ENCODE measurements at regions not wholly inside any gene's neighbourhood (a gene's known extent, or its start where the extent isn't known, plus 50 kb on each side); places are given as distances from the start of the nearest gene placed in this dataset.
"Not testable (repeated sequence)": the region's sequence is repeated elsewhere in the genome, so short reads cannot be mapped to it uniquely, and the experiment has no call there.

- no peaks in the 10 kb centered on the region for H3K27me3 ChIP-seq (ENCODE audit: insufficient read depth, low read length)
- Mint-ChIP-seq H3K27ac (ENCODE audit: unreplicated experiment) (no peak overlapping the region), H3K27me3 (ENCODE audit: low read depth, unreplicated experiment) (no peaks in the 10 kb centered on the region), H3K9me3 (ENCODE audit: unreplicated experiment) (no peaks in the 10 kb centered on the region), H3K4me1 (ENCODE audit: low read depth, unreplicated experiment) (no peaks in the 10 kb centered on the region), H3K36me3 (ENCODE audit: low read depth, unreplicated experiment) (no peaks in the 10 kb centered on the region), H3K4me3 (ENCODE audit: unreplicated experiment) (no peak overlapping the region)
- H3K4me2 ChIP-seq (ENCODE audit: low read length): no peak overlapping the region
- no peaks in the 10 kb centered on the region for H3K4me1 ChIP-seq (ENCODE audit: insufficient read depth, low read length)
- no peak overlapping the region for H3K27ac ChIP-seq (ENCODE audit: low read depth, low read length)
- H3K4me3 ChIP-seq (ENCODE audit: insufficient read depth, low read depth, low read length): no peak overlapping the region
- H4K20me1 ChIP-seq (ENCODE audit: insufficient read depth, low read length): no peaks in the 10 kb centered on the region
- no peaks in the 10 kb centered on the region for H3K9me3 ChIP-seq (ENCODE audit: insufficient read depth, low read depth, low read length)
- H3K36me3 ChIP-seq (ENCODE audit: insufficient read depth, low read length): no peaks in the 10 kb centered on the region
- FAIRE-seq (no peak), DNase-seq (ENCODE audit: low read depth) (no peak)
- H2AFZ ChIP-seq (ENCODE audit: low read depth, low read length): no peak overlapping the region
- no peaks in the 10 kb centered on the region for H3K79me2 ChIP-seq (ENCODE audit: insufficient read depth, low read length)
- TF ChIP-seq CTCF (IDR thresholded peaks at IDR 0.05; ENCODE audit: insufficient read depth, low read depth, low read length) (no peak), EZH2 (IDR thresholded peaks at IDR 0.05; ENCODE audit: insufficient read depth, low read length) (no peak)
- H3K9ac ChIP-seq (ENCODE audit: low read length): no peak overlapping the region
Observed at GRCh38 chrX:77065896-77066295, 381.3 kb upstream of the FGF16 start.

GRCh38 chrX:77070202-77070918, 376.8 kb upstream of the FGF16 start:
- no peaks in the 10 kb centered on the region for H3K36me3 Mint-ChIP-seq (ENCODE audit: low read depth, unreplicated experiment)
- H3K27ac Mint-ChIP-seq (ENCODE audit: unreplicated experiment): no peak overlapping the region
- Histone ChIP-seq H3K9me3 (ENCODE audit: insufficient read depth, low read depth, low read length) (no peaks in the 10 kb centered on the region), H3K79me2 (ENCODE audit: insufficient read depth, low read length) (no peaks in the 10 kb centered on the region), H3K4me3 (ENCODE audit: insufficient read depth, low read depth, low read length) (no peak overlapping the region), H3K9ac (ENCODE audit: low read length) (no peak overlapping the region), H3K36me3 (ENCODE audit: insufficient read depth, low read length) (no peaks in the 10 kb centered on the region), H4K20me1 (ENCODE audit: insufficient read depth, low read length) (no peaks in the 10 kb centered on the region), H3K4me2 (ENCODE audit: low read length) (no peak overlapping the region), H2AFZ (ENCODE audit: low read depth, low read length) (no peak overlapping the region), H3K27me3 (ENCODE audit: insufficient read depth, low read length) (no peaks in the 10 kb centered on the region), H3K4me1 (ENCODE audit: insufficient read depth, low read length) (no peaks in the 10 kb centered on the region), H3K27ac (ENCODE audit: low read depth, low read length) (no peak overlapping the region)
- no peaks in the 10 kb centered on the region for H3K4me1 Mint-ChIP-seq (ENCODE audit: low read depth, unreplicated experiment)
- H3K27me3 Mint-ChIP-seq (ENCODE audit: low read depth, unreplicated experiment): no peaks in the 10 kb centered on the region
- no peak overlapping the region for H3K4me3 Mint-ChIP-seq (ENCODE audit: unreplicated experiment)
- no peak for TF ChIP-seq CTCF (IDR thresholded peaks at IDR 0.05; ENCODE audit: insufficient read depth, low read depth, low read length)
- no peak for TF ChIP-seq EZH2 (IDR thresholded peaks at IDR 0.05; ENCODE audit: insufficient read depth, low read length)
- no peak for DNase-seq (ENCODE audit: low read depth)
- H3K9me3 Mint-ChIP-seq (ENCODE audit: unreplicated experiment): no peaks in the 10 kb centered on the region
- FAIRE-seq: no peak

DNA sequence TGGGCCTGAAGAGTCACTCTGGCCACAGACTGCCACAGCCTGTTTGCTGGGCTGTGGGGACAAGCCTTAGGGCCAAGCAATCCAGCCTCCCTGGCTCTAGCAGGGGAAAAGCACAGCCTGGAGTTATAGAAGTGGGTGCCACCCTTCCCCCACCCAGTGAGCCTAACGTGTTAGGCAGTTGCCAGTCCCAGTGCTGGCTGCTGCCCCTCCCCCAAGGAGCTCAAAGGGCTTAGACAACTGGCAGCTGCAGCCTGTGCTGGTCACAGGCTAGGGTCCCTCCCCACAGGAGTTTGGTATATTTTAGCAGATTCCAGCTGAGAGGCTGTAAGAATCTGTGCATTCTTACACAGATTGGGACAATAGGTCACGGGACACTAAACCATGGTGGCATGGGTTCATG, 370.3 kb upstream of the FGF16 start:
- H4K20me1 ChIP-seq (ENCODE audit: insufficient read depth, low read length): no peaks in the 10 kb centered on the region
- Mint-ChIP-seq H3K36me3 (ENCODE audit: low read depth, unreplicated experiment) (no peaks in the 10 kb centered on the region), H3K4me3 (ENCODE audit: unreplicated experiment) (no peak overlapping the region), H3K4me1 (ENCODE audit: low read depth, unreplicated experiment) (no peaks in the 10 kb centered on the region), H3K9me3 (ENCODE audit: unreplicated experiment) (peaks cover 3% of the 10 kb centered on the region), H3K27me3 (ENCODE audit: low read depth, unreplicated experiment) (no peaks in the 10 kb centered on the region), H3K27ac (ENCODE audit: unreplicated experiment) (no peak overlapping the region)
- FAIRE-seq (no peak), DNase-seq (ENCODE audit: low read depth) (no peak)
- TF ChIP-seq CTCF (IDR thresholded peaks at IDR 0.05; ENCODE audit: insufficient read depth, low read depth, low read length): no peak
- H3K4me3 ChIP-seq (ENCODE audit: insufficient read depth, low read depth, low read length): no peak overlapping the region
- H3K79me2 ChIP-seq (ENCODE audit: insufficient read depth, low read length): no peaks in the 10 kb centered on the region
- H3K36me3 ChIP-seq (ENCODE audit: insufficient read depth, low read length): no peaks in the 10 kb centered on the region
- no peaks in the 10 kb centered on the region for H3K9me3 ChIP-seq (ENCODE audit: insufficient read depth, low read depth, low read length)
- no peak overlapping the region for H2AFZ ChIP-seq (ENCODE audit: low read depth, low read length)
- H3K27ac ChIP-seq (ENCODE audit: low read depth, low read length): no peak overlapping the region
- no peak overlapping the region for H3K9ac ChIP-seq (ENCODE audit: low read length)
- H3K27me3 ChIP-seq (ENCODE audit: insufficient read depth, low read length): no peaks in the 10 kb centered on the region
- H3K4me1 ChIP-seq (ENCODE audit: insufficient read depth, low read length): no peaks in the 10 kb centered on the region
- no peak overlapping the region for H3K4me2 ChIP-seq (ENCODE audit: low read length)

- not testable (repeated sequence) for H3K36me3 ChIP-seq (ENCODE audit: insufficient read depth, low read length); H3K36me3 Mint-ChIP-seq (ENCODE audit: low read depth, unreplicated experiment); H4K20me1 ChIP-seq (ENCODE audit: insufficient read depth, low read length); H3K27me3 ChIP-seq (ENCODE audit: insufficient read depth, low read length); H3K27ac ChIP-seq (ENCODE audit: low read depth, low read length); FAIRE-seq; H3K4me3 ChIP-seq (ENCODE audit: insufficient read depth, low read depth, low read length); H3K27ac Mint-ChIP-seq (ENCODE audit: unreplicated experiment); H2AFZ ChIP-seq (ENCODE audit: low read depth, low read length); H3K4me3 Mint-ChIP-seq (ENCODE audit: unreplicated experiment); H3K79me2 ChIP-seq (ENCODE audit: insufficient read depth, low read length); H3K9me3 Mint-ChIP-seq (ENCODE audit: unreplicated experiment); H3K4me1 Mint-ChIP-seq (ENCODE audit: low read depth, unreplicated experiment); H3K4me1 ChIP-seq (ENCODE audit: insufficient read depth, low read length); H3K4me2 ChIP-seq (ENCODE audit: low read length); H3K27me3 Mint-ChIP-seq (ENCODE audit: low read depth, unreplicated experiment); H3K9ac ChIP-seq (ENCODE audit: low read length); DNase-seq (ENCODE audit: low read depth); H3K9me3 ChIP-seq (ENCODE audit: insufficient read depth, low read depth, low read length)
Observed at GRCh38 chrX:77081237-77081636, 366.0 kb upstream of the FGF16 start.
